ENCODE measurements at regions not wholly inside any gene's neighbourhood (a gene's known extent, or its start where the extent isn't known, plus 50 kb on each side); places are given as distances from the start of the nearest gene placed in this dataset.

DNA sequence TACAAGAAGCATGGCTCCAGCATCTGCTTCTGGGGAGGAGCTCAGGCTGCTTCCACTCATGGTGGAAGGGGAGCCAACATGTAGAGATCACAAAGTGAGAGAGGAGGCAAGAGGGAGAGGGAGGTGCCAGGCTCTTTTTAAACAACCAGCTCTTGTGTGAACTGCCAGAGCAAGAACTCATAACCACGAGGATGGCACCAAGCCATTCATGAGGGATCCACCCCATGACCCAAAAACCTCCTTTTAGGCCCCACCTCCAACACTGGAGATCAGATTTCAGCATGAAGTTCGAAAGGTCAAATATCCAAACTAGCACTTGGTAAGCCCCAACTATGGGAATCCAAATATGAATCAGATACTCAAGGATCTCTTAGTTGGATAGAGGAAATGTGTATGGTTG is 131.2 kb downstream of the RXFP2 start:
- TF ChIP-seq, protein P1, sequence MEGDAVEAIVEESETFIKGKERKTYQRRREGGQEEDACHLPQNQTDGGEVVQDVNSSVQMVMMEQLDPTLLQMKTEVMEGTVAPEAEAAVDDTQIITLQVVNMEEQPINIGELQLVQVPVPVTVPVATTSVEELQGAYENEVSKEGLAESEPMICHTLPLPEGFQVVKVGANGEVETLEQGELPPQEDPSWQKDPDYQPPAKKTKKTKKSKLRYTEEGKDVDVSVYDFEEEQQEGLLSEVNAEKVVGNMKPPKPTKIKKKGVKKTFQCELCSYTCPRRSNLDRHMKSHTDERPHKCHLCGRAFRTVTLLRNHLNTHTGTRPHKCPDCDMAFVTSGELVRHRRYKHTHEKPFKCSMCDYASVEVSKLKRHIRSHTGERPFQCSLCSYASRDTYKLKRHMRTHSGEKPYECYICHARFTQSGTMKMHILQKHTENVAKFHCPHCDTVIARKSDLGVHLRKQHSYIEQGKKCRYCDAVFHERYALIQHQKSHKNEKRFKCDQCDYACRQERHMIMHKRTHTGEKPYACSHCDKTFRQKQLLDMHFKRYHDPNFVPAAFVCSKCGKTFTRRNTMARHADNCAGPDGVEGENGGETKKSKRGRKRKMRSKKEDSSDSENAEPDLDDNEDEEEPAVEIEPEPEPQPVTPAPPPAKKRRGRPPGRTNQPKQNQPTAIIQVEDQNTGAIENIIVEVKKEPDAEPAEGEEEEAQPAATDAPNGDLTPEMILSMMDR (conservative IDR thresholded peaks at IDR 0.05; ENCODE audit: low read length): no peak
- TF ChIP-seq EZH2phosphoT487 (IDR thresholded peaks at IDR 0.05; ENCODE audit: borderline replicate concordance): no peak
